GM20431 (cell line): ENCODE measurements at regions not wholly inside any gene's neighbourhood (a gene's known extent, or its start where the extent isn't known, plus 50 kb on each side); places are given as distances from the start of the nearest gene placed in this dataset.
"Not testable (repeated sequence)": the region's sequence is repeated elsewhere in the genome, so short reads cannot be mapped to it uniquely, and the experiment has no call there.

ENCODE experiments used
- in situ Hi-C: fragments of 300-500 bp; cut with MseI, MboI; formaldehyde crosslinking; loops from one replicate; pipeline ENCODE4 v1.15.0; 2020; ENCODE audit warnings: low sequenced_read_pairs; ENCODE audit not compliant: unreplicated experiment

DNA sequence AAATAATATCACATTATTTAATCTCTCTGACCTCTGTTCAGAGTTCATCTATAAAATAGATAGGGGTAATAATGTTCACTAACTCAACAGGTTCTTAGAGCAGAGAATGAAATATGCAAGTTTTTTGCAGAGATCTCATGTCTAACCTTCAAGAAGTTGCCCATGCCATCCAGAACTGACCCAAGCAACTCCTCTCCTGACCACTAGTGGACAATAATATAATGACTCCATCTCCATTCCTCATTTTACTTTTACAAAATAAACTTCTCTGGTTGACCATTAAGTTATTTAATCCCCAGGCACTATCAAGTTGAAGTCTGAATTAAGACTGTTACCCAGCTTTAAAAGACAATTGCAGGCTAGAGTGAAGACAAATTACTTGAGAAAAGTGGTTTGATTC is 382.6 kb downstream of the KCNA4 start:
- in situ Hi-C loops, result no loop called here

DNA sequence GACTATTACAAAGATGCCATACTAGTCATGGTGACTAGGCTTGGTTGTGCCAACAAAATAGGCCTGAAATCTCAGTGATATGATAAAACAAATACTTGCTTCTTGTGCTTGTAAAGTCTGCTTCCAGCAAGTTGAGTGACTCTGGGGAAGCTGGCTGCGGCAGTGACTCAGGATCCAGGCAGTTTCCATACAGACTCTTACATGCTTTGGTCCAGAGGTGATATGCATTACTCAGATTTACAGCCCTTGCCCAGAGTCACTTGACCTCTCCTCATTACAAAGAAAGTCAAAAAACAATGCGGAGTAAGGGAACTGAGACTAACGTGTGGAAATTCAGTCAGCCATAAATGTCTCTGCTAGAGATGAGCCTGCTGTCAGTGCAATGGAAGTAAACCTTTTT is 387.5 kb downstream of the KCNA4 start:
- in situ Hi-C loops, result no loop called here

DNA sequence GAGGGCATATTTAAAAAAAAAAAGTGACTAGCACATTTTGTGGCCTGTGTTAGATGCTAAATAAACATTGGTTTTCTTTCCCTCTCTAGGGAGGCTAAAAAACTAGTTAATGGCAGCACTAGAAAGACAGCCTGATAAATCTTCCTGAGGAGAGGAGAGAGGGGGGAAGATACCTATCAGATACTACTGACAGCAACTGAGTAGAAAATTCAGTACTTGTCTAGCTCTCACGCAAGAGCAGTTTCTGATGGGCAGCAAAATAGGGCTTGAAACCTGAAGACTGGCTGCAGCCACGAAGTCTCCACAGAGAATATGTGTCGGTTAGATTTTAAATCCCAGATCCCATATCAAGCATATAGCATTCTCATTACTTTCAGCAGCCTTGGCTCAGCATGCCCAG is 388.2 kb downstream of the KCNA4 start:
- in situ Hi-C loops, result no loop called here

GRCh38 chr11:29627541-29627940 is 389.3 kb downstream of the KCNA4 start:
- in situ Hi-C loops, result no loop called here

DNA sequence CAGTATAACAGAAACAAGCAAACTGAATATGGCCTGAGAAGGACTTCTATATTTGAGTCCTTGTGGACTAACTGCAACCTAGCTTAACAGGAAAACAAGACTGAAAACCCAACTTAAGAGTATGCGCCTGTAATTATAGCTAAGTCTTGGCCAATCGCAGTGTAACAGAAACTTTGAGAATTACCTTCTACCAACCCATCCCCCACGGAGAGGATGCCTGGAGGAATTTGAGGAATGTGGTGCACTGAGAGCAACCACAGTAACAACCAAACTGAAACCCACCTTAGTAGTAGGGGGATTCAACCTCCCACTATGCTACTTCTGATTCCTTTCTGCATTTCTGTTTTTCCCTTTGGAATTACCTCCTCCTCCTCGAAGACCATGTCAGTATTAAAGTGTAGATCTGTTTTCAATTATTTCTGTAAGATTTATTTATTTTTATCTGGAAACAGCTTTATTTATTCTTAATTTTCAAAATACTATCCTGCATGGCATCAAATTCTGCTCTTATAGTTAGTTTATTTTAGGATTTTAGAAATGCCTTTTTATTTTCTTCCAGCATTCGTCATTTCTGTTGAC is 393.6 kb downstream of the KCNA4 start:
- in situ Hi-C loops, result no loop called here

DNA sequence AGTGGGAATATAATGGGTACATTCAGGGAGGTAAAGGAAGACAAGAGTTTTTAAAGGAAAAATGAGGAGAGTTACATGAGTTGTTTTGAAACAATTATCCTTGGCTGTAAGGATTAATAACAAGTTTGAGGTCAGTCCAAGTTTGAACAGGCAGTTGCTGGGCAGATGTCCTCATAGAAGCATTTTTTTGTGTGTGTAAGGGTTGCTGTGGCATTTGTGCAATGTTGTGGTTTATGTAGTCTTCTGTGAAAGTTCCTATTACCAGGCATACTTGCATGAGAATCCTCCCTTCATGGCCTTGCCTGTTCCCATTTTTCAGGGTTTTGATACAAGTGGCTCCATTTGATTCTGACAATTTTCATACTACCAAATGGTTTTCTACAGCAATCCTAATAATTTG is 400.2 kb downstream of the KCNA4 start:
- in situ Hi-C loops, result no loop called here

DNA sequence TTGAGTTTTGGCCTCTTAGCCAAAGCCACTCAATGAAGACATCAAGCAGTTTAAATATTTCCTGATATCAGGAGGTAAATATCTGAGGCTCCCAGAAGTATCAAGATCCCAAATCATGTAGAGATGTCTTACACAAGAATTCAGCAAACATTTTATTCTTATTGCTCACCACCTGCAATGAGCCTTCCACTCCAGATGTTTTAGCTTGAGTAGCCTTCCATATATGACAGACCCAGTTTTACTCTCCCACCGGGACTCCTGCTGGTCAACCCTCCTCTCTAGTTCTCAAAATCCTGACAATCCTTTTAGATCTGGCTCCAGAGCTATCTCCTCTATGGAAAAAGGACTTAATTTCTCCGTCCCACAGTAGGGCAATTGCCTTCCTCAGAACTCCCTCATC is 404.4 kb downstream of the KCNA4 start:
- in situ Hi-C loops, result no loop called here

- in situ Hi-C loops, result no loop called here
These were observed 410.3 kb downstream of the KCNA4 start for GRCh38 chr11:29606330-29607031.

- in situ Hi-C loops, result not testable (repeated sequence)
These were observed 416.7 kb downstream of the KCNA4 start for GRCh38 chr11:29600151-29600575.

DNA sequence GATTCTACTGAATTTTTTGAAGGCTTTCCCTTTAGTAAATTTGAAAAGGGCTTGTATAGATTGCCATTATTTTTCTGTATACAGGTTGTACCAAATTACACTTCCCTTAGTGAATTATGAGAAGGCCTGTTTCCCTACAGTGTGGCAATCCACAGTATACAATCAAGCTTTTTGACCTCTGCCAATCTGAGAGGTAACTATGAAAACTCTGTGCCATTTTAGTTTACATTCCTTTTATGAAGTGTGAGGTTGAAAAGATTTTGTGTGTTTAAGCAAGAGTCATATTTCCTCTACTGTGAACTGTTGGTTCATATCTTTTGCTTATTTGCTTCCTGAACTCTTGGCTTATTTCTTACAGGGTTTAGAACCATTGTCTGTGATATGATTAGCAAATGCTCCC is 432.5 kb downstream of the KCNA4 start:
- in situ Hi-C loops, result no loop called here

DNA sequence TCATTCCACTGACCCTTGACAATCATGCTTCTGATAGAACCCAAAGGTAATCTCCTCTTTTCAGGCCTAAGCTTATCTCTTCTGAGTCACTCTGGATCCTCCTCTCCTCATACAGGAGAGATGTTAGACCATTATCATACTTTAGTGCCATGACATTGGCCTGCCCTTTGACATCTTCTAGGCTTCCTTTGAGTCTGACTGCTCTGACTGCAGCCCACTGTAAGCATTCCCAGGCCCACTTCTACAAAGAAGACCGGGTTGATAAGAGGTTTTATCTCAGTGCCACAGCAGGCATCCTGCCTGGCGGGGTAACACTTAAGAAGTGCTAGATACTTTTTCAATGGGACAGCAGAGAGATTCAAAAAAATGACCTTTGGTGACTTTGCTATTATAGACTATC is 438.0 kb downstream of the KCNA4 start:
- in situ Hi-C loops, result no loop called here

GRCh38 chr11:29564486-29564885 is 452.3 kb downstream of the KCNA4 start:
- in situ Hi-C loops, result no loop called here

DNA sequence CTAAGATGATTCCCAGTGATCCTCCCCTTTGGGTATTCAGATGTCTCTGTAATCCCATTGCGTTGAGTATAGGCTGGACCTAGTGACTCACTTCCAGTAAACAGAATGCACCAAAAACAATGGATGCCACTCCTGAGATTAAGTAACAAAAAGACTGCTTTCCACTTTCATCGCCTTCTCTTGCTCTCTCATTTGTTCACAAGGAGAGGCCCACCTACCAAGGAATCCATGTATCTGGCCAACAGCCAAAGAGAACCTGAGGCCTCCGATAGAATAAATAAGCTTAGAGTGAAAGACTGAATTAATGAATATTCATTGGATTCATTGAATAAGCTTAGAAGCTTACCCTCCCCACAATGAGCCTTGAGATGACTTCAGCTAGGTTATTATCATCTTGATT is 454.6 kb downstream of the KCNA4 start:
- in situ Hi-C loops, result no loop called here

DNA sequence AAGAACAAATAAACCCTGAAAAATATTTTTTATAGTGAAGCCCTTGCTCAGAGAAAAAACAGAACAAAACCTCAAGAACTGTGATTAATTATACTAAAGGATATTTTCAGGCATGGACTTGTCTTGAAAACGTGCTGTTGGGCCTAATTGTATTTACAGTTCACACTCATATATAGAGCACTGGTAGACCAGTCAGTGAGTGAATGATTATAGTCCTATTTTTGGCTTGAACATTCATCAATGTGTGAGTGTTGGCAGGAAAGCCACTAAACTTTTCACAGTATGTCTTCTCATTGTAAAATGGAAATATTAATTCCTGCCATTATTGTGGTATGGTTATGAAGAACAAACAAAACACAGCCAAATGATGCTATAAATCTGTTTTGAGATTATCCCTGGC is 462.8 kb downstream of the KCNA4 start:
- in situ Hi-C loops, result no loop called here

- in situ Hi-C loops, result no loop called here
These were observed 478.3 kb downstream of the KCNA4 start for GRCh38 chr11:29538339-29539036.

DNA sequence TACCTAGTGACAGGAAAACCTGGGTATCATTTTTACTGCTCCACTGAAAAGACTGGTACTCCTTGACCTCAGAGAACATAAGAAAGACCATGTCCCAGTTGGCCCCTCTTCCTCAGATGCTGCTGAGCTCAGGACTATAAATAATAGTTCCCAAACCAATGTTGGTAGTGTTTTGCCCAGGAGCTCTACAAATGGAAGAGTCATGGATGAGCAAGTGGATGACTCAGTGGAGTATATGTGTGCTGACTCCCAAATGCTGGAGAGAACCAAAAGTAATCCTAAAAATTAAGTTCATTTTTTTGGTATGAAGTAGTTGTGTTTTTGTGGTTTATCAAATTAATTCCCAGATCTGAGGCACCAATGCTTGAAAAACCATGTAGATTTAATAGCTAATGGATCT is 482.0 kb downstream of the KCNA4 start:
- in situ Hi-C loops, result no loop called here

GRCh38 chr11:29530961-29531360 is 485.9 kb downstream of the KCNA4 start:
- in situ Hi-C loops, result no loop called here

GRCh38 chr11:29527391-29527936 is 489.4 kb downstream of the KCNA4 start:
- in situ Hi-C loops, result no loop called here

DNA sequence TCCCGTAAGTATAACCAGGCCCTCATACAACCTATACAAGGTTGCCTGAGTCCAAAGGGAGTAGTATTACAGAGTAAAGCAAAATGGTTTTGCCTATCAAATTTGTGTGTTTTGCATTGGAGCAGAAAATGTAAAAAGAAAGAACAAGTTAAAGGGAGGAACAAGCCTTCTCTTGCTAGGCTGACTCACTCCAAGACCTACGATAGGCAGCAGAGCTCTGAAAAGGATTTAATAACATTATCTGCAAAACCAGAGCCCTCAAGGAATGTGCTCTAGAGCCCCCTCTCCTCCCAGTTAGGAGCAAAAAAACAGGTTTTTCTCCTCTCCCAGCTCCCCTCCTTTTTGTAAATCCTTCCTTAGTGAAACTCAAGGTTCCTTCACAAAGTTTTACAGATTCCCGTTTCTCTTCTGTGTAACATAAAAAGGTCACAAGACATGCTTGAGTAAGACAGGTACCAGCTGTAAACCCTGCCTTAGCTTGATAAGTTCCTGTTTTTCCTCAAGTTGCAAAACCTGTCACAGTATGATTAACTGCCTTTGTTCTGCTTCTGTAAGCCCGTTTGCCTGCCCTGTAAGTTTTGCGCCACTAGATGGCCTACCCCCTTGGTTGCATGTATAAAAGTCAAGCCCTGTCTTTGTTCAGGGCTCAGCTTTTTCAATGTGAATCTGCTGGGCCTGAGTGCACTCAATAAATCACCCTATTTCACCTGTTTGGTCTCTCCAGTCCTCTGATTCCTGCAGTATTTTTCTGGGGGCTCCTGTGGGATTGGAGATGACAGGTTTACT is 498.2 kb downstream of the KCNA4 start:
- in situ Hi-C loops, result no loop called here

- in situ Hi-C loops, result no loop called here
These were observed 505.4 kb downstream of the KCNA4 start for GRCh38 chr11:29511394-29511793.
